ENCODE measurements at regions not wholly inside any gene's neighbourhood (a gene's known extent, or its start where the extent isn't known, plus 50 kb on each side); places are given as distances from the start of the nearest gene placed in this dataset.

DNA sequence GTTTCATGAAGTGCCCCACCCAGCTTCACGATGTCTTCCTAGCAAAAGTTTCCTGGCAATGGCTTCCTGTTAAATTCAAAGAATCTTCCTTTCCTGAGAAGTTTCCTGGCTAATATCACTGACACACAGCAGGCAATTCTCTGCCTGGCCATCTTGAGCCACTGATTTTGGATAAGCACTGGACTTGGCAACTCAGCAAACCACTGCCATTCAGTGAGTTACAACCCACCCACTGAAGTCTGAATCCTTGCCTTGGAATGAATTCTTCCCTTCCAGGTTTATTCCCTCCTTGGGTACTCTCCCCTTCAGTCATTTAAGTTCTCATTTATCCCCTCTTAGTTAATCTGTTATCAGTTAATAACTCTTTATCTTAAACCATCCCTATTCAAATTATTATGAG is 426.0 kb downstream of the MBD2 start:
- no peak for DNase-seq

DNA sequence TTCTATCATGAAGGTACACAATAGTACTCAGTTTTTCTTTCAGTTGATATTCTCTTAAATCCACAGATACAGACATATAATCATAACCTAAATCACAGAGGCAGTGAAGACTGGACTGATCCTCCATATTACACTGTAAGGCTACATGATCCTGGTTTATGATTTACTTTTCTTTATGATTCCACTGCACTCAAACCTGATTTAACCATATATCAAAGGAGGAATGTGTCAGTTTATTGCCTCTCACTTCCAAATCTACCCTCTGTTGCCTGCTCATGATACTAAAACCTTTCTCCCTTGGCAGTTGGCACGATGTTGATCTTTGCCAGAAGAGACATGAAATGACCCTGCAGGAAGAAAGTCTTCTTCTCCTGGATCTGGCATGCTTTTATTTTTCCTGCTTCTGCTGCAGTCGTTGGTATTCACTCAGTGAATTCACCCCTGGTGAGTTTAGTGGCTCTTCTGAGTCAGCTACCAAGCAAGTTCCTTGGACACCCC is 426.4 kb downstream of the MBD2 start:
- DNase-seq, result no peak

DNA sequence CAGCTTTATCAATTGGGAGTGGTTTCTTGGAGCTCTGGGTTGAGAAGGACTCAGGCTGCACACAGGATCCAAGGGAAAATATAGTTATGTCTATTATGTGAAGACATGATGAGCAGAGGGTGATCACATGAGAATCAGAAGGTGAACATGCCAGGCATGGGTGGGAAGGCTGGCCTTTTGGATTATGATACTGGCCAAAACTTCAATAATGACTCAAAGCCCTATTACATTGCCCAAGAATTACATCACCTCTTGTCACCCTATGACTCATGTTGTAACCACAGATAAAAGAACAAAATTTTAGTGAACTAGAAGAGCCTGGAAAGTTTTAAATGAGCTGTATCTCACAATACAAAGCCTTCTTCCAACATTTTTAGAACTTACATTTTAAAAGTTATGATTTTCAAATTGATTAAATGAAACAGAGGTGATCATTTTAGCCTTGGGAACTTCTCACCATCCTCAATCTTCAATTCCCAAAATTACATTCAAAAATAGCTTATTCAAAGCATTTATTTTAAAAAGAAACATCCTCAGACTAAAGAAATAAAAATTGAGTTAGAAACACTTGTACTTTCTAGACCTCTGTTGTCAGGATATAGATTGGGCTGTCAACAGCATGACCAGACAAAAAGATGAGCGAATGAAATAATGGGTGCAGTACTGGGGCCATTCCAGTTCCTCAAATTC is 428.3 kb downstream of the MBD2 start:
- peak; percentile 65 for DNase-seq

DNA sequence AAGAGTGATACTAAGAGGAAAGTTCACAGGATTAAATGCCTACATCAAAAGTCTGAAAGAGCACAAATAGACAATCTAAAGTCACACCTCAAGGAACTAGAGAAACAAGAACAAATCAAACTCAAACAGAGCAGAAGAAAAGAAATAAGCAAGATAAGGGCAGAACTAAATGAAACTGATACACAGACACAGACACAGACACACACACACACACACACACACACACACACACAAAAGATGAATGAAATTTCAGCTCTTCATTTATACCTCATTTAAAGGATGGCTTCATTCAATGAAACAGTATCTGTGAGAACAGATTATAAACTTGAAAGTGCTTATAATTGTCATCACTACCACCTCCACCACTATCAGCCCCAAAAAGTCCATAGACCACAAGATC is 428.9 kb downstream of the MBD2 start:
- no peak for DNase-seq

DNA sequence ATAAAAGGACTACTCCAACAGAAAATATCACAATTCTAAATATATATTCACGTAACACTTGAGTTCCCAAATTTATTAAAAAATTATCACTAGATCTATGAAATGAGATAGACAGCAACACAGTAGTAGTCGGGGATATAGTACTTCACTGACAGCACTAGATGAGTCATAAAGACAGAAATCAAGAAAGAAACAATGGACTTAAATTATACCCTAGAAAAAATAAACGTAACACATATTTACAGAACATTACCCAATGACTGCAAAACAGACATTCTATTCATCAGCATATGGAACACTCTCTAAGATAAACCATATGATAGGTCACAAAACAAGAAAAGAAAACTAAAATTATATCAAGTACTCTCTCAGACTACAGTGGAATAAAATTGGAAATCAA is 429.4 kb downstream of the MBD2 start:
- no peak for DNase-seq

DNA sequence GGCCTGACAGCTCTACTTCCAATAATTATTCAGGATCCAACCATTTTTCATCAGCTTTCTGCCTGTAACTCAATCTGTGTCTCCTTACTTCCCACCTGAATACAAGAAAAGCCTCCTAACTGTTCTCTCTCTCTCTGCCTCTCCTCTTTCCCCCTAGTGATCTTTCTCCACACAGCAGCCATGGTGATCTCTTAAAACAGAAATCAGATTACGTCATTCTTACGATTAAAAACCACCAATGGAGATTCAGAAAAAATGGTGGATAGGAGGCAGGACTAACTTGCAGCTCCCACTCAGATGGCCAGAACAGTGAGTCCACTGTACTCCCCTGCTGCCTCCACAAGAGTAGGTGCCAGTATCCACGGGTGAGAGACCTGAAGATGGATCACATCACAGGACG is 431.7 kb downstream of the MBD2 start:
- no peak for DNase-seq

DNA sequence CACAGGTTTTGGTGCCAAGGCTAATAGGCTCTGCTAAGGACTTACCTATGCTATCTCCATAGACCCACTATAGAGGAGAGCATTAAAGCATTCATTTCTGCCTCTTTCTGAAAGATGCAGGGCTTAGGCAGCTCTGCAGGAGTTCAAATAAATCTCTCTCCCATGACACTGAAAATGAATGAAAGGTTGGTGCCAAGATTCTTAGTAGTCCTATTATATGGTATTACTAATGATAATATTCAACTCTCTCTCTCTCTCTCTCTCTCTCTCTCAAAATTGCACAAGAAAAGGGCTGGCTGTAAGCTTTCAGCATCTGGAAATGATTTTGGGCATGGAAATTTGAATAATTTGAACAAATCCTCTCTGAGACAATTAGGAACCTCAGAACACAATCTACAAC is 433.7 kb downstream of the MBD2 start:
- no peak for DNase-seq

DNA sequence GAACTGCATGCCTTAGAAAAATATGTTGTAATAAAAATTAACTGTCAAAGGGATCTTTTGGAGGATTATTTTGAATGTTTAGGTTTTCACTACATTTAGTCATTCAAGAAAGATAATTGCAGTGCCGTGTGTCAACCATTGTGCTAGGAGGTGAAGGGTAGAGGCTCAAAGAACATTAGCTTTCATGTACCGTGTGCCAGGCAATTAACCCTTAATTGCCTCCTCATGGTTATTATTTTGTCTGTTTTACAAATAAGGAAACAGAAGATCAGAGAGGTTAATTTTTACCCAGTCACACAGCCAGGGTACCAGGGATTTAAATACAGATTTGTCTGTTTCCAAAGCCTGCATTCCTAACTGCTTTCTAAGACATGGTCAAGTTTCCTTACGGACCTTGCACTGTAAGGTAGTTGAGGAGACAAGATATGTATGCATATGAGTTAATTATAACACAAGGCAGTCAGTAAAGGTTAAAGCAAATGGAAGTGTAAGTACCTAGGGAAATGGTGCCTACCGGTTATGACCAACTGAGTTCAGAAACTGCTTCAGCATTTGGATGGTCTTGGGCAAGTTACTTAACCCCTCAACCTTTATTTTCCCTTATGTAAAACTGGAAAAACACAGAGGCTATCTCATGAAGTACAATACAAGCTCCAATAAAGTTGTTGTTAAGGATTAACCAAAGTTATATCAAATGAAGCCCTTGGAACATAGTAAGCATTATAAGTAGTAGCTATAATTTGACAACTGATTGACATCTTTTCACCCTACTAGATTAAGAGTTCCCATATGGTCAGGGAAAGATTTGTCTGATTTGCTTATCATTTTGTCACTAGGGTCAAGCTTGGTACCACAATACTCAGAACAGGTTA is 434.9 kb downstream of the MBD2 start:
- DNase-seq, result no peak

DNA sequence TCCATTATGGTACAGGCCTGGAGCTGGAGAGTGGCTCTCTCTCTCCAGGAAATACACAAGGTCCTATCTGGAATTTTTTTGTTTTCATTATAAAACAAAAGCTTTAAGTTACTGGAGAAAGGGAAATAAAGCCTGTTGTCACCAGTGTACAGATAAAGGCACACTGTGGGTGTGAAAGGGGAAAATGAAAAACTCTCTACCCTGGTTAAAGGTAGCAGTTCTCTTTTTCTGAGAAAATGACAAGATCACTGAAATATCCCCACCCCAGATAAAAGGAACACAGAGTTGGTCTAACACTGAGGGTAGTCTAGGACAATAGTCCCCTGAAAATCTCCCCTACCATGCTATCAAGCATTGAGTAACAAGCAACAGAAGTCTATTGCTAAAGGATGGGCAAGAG is 438.7 kb downstream of the MBD2 start:
- no peak for DNase-seq

DNA sequence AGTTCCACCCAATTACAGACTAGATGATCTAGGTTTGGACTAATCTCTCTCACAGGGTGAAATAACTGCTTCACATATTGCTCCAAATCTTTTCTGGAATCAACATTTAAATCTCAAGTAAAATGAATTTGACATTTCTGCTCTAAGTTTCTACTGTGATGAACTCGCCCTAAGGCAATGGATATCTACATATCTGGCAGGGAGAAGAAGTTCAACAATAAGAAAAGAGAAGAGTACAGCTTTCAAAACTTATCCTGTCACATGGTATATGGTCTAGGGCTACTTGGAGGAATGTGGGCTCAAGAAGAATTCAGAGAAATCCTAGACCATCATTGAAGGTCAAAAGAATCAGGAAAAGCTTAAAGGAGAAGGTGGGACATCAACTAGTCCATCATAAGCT is 440.2 kb downstream of the MBD2 start:
- DNase-seq, result no peak

DNA sequence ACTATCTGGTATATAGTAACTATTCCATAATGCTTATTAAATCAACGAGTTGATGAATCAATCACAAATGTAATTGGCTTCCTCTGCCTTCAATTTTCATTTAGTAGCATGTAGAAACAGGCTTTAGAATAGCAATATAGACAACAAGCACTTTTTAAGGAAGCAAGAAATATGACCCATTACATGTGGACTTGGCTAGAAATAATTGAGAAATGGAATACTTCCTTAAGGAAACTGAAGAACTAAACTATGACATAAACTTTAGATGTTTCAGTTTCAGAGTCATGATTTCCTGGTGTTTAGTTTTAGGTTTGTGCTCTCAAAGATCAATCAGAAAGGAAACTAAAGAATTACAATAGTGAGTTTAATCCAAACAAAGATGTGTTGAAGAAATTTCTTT is 443.8 kb downstream of the MBD2 start:
- DNase-seq, result no peak

DNA sequence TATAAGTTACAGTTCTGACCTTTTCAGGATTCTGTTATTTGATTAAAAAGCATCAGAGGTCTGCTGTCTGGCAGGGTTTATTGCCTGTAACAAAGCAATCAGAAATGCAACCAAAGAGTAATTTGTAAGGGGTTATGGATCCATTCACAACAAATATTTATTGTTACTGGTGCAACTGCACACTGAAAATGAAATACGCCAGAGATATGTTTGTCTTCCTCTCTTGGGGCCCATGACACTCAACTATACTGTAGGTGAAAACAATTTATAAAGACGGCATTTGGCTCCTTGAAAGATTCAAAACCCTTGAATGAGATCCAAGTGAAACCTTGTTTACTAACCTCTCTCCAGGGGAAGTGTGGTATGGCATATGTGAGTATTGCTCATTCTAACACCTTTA is 452.2 kb downstream of the MBD2 start:
- no peak for DNase-seq

DNA sequence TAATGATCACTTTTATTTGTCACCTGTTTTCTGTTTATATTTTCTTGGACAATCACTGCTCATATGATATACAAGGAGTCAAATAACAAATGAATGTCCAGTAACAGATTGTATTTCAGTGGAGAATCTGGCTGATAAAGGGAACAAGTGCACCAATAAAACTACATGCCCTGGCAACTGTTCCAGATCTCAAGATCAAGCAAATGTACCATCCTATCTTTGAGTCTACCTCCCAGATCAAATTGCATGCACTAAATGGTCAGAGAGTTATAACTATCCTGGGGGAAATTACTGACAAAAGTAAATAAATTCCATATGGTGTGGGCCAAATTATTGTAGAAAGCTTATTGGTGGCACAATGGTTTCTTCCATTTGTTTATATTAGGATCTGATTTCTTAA is 452.8 kb downstream of the MBD2 start:
- DNase-seq, result no peak

DNA sequence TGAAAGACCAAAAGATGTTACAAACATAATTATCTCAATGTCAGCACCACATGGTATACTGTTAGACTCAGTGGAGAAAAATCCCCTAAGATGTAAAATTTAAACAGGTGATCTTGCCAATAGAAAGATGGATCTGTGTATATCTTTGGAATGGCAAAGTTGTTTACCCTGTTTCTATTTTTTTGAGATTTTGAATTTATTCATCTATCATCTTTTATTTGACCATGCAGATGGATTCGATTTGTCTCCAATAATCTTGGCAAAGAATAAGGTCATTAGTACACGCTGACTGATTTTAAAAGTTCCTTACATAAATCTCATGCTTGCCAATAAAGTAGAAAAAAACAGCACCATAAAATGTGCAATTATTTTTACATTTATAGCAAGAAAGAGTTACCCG is 459.3 kb downstream of the MBD2 start:
- DNase-seq, result no peak

DNA sequence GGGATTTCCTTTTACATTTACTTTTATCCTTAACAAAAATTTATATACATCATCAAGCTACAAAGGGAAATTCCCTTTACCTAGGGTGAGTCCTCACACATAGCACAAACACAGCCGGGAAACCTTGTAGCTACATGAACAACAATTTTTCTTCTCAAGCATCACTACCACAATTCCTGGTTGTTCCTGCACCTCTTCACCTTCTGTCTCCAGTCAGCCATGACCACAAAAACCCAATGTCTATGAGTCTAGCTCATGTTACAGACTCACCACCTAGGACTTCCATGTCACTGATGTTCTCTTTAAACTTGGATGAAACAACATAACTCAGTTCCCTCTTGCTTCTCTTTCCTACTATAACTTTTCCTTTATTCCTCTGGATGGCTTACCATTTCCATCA is 460.4 kb downstream of the MBD2 start:
- no peak for DNase-seq

DNA sequence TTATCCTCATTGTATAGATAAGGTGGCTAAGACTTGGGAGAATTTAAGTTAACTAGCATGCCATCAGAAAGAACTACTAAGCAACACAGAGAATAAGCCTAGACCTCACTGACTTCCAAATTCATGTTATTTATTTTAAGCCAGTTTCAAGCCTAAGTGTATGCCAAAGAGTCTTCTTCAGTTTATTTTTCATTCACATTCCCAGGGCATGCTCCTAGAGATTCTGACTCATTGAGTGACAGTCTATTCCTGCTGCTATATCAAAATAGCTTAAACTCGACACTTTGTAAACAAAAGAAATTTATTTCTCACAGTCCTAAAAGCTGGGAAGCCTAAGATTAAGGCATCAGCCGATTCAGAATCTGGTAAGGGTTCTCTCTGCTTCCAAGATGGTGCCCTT is 467.1 kb downstream of the MBD2 start:
- no peak for DNase-seq

DNA sequence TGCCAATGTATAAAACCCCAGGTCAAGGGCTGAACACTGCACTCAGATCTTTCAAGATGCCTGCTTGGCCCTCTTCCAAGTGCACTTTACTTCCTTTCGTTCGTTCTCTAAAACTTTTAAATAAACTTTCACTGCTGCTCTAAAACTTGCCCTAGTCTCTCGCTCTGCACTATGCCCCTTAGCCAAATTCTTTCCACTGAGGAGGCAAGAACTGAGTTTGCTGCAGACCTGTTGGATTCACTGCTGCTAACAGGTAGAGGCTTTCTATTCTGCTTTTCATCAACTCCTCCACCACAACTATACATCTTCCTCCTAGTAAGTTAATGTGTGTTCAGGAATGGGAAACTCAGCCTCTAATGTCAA is 467.9 kb downstream of the MBD2 start:
- no peak for DNase-seq

DNA sequence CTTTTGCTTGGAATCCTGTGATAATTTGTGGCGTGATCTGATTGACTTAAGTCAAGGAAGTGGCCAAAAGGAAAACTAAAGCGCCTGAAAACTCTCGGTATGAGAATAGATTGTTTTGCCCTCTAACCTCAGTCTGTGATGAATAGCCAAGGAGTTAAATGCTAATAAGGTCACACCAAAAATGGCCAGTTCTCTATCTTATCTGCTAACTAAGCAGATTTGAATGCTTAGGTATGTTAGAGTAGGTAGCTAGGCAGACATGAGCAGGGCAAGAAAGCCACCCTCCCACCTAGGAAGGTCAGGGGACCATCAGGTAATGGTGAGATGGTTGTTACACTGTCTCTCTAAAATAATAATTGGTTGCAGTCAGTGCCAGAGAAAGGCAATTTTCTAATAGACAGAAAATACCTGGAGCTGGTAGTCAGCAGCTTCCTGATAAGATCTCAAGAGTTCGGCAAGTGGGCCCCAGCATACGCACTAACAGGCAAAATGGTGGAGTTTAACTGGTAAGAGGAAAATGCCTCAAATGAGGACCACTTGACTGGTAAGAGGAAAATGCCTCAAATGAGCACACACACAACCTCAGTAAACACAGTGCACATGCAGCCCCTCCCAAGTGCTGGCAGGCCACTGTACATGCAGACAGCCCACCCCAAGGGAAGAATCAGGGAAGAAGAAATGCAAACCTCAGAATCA is 468.4 kb downstream of the MBD2 start:
- DNase-seq, result no peak

DNA sequence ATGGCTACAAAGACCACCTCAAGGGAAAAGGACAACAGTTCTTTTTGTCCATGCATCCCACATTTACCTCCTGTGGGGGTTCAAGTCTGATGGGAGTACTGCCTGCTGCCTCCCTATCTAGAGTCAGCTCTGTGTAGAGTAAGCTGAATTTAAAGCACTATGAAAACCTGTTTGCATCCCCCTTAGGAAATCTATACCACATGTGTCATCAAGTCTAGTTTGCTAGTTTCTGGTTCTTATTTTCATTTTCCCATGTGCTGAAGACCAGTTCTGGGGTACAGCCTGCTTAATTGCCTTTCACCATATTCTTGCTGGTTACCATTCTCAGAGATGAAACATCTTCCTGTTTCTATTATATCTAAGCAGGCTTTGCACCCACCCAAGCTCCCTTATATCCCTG is 470.3 kb downstream of the MBD2 start:
- DNase-seq, result no peak

DNA sequence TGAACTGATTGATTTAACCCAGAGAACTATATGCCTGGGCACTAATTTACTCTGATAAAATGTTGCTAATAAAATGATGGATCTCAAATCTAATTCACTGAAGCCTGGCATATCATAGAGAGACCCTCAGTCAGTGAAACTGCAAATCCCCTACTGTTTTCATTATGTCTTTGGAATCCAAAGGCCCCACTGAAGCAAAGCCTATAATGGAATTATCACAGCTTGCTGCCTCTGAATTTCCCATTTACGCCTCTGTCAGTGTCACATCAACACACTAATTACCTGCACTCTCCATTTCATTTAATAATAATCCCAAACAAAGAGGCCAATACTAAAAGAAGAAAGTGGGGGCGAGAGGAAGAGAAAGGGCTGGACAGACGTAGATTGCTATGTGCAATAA is 470.9 kb downstream of the MBD2 start:
- DNase-seq, result no peak

DNA sequence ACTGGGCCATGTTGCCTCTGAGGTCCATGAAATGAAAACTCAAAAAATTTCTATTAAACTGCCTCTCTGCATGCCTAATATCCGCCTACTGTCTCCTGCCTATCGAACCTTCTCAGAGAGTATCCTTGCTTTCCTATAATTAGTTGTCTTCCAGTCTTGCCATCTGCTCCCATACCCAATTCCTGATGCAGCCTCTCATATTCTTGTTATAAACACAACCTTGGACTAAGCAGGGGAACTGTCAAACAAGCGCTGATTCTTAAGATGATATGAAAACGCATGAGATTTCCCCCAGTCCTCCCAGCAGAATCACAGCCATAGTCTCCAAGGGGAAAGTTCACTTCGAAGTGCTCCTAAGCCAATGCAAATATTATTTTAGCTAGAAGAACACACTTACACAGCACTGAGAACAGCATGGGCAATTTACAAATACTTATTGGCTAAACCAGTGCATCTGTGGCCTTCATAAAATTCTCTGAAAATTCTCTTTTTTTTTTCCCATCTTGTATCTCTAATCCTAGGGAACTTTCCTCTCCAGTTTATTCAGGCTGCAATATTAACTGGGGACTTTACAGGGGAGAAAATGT is 471.6 kb downstream of the MBD2 start:
- no peak for DNase-seq

DNA sequence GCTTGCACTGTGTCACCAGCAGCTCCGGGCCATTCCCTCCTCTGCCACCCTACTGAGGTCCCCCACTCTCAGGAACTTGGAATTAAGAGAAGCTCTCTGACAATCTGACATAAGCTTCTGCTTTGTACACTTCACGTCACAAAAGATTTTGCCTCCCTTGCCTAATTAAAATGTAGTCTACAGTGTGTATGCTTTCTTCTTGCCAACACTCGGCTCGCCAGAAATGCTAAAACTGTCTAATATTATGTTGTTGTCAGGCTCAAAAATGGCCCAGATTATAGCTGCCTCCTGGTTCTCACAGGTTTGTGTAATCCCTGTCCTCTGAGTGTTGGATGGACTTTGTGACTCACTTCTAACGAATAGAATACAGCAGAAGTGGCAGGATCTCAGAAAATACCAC is 474.7 kb downstream of the MBD2 start:
- DNase-seq, result no peak

DNA sequence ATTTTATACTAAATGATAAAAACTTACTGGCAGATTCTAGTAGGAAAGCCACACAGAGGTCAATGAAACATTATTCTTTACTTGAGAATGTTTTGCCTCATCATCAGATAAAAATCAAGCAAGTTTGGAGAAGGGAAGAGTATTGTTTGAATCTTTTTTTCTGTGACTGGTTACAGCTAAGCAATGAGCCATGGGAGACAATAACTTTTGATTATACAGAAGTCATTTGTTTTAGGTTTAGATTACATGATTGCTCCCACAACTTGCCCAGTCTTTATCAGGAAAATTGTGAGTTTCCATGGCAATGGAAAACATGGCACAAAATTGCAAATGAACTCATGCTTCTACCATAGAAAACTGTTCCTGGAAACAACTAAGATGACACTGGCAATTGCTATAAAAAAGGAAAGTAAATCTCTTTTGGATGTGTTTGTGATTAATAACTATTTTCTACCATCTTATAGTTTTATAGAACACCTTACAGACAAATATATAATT is 476.8 kb downstream of the MBD2 start:
- DNase-seq, result no peak

All from kidney glomerular epithelial cell (primary cell).